ENCODE measurements at regions not wholly inside any gene's neighbourhood (a gene's known extent, or its start where the extent isn't known, plus 50 kb on each side); places are given as distances from the start of the nearest gene placed in this dataset.

- in situ Hi-C loops (cut with MboI), result no loop called here
- no peaks in the 10 kb centered on the region for H3K4me1 ChIP-seq (ENCODE audit: control insufficient read depth, insufficient read depth, low read length)
- intact Hi-C loops (cut with micrococcal nuclease; ENCODE audit: unreplicated experiment), result loop anchor here (1.0 kb wide), 1 partner anchor 31 kb away; no protein-coding TSS in a partner anchor
- POLR2A ChIA-PET, result no interaction called here
- RAD21 ChIA-PET (ENCODE audit: unreplicated experiment), result no interaction called here
- SMC1A ChIA-PET (ENCODE audit: uncharacterized antibody, unreplicated experiment), result interaction anchor here (0.6 to 0.8 kb wide), 2 partner anchors 29 to 1000 kb away, joined by 3 read pairs; no protein-coding TSS in a partner anchor
- H3K27me3 ChIP-seq (replicated peaks in 1 of 2; ENCODE audit: control insufficient read depth in 2 of 2, insufficient read depth in 2 of 2, low read length in 1 of 2), result no peaks in the 10 kb centered on the region; a peak in 1 of 4 replicates
- H4K20me1 ChIP-seq (ENCODE audit: control insufficient read depth, insufficient read depth), result no peaks in the 10 kb centered on the region; the same call in 1 of the 2 replicates
- ATAC-seq, result no peak
- H3K4me2 ChIP-seq (ENCODE audit: control insufficient read depth, insufficient read depth), result no peak overlapping the region
- CTCF ChIA-PET, result no interaction called here
- FAIRE-seq, result no peak
- H3K9me3 ChIP-seq (replicated peaks; ENCODE audit: control insufficient read depth, insufficient read depth, low read length), result no peaks in the 10 kb centered on the region
- WGBS (ENCODE audit: insufficient coverage, insufficient replicate concordance, low lambda C conversion rate, missing lambda C conversion rate), result 60% methylated on average over 4 of the region's 4 CpGs
- no peak overlapping the region for H3K4me3 ChIP-seq
- no peaks in the 10 kb centered on the region for H3K79me2 ChIP-seq (ENCODE audit: control insufficient read depth, insufficient read depth, low read length)
- DNase-seq (ENCODE audit: low read depth, low spot score), result no peak
- H3K27ac ChIP-seq (ENCODE audit: control insufficient read depth, insufficient read depth), result no peak overlapping the region
- H3K9ac ChIP-seq (ENCODE audit: control insufficient read depth, insufficient read depth, low read length), result no peak overlapping the region
- TF ChIP-seq SPI1 (IDR thresholded peaks at IDR 0.05; ENCODE audit: borderline replicate concordance, insufficient read depth, low read depth, low read length), result no peak
- TF ChIP-seq ZNF207 (IDR thresholded peaks at IDR 0.05; ENCODE audit: borderline replicate concordance), result no peak
- TF ChIP-seq SKIL (IDR thresholded peaks at IDR 0.05; ENCODE audit: low read depth, poor library complexity, severe bottlenecking), result no peak
- TF ChIP-seq, protein P1, sequence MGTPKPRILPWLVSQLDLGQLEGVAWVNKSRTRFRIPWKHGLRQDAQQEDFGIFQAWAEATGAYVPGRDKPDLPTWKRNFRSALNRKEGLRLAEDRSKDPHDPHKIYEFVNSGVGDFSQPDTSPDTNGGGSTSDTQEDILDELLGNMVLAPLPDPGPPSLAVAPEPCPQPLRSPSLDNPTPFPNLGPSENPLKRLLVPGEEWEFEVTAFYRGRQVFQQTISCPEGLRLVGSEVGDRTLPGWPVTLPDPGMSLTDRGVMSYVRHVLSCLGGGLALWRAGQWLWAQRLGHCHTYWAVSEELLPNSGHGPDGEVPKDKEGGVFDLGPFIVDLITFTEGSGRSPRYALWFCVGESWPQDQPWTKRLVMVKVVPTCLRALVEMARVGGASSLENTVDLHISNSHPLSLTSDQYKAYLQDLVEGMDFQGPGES (IDR thresholded peaks at IDR 0.05), result no peak
- TF ChIP-seq, protein P2, sequence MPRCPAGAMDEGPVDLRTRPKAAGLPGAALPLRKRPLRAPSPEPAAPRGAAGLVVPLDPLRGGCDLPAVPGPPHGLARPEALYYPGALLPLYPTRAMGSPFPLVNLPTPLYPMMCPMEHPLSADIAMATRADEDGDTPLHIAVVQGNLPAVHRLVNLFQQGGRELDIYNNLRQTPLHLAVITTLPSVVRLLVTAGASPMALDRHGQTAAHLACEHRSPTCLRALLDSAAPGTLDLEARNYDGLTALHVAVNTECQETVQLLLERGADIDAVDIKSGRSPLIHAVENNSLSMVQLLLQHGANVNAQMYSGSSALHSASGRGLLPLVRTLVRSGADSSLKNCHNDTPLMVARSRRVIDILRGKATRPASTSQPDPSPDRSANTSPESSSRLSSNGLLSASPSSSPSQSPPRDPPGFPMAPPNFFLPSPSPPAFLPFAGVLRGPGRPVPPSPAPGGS (IDR thresholded peaks at IDR 0.05; ENCODE audit: borderline replicate concordance, insufficient read depth, low read depth, low read length, poor library complexity, severe bottlenecking), result no peak
- no peak for TF ChIP-seq FOXM1 (IDR thresholded peaks at IDR 0.05; ENCODE audit: low read depth, low read length)
- TF ChIP-seq HDGF (IDR thresholded peaks at IDR 0.05), result no peak
- no peak for TF ChIP-seq MTA3 (IDR thresholded peaks at IDR 0.05; ENCODE audit: borderline replicate concordance, low read length)
- no peaks in the 10 kb centered on the region for H3K36me3 ChIP-seq (ENCODE audit: control insufficient read depth in 2 of 2, insufficient read depth in 2 of 2, low read length in 1 of 2)
- BruUV-seq (replicated peaks), result no TSS peak
- H2AFZ ChIP-seq (ENCODE audit: control insufficient read depth, low read depth, low read length), result no peak overlapping the region
Measured at GRCh38 chr2:217588266-217588665, 414.5 kb downstream of the TNS1 start.

Measured in GM12878 (cell line).